ENCODE measurements at regions not wholly inside any gene's neighbourhood (a gene's known extent, or its start where the extent isn't known, plus 50 kb on each side); places are given as distances from the start of the nearest gene placed in this dataset.
A peak's percentile ranks its signal among the peaks of the same experiment; 100 is the strongest.

DNA sequence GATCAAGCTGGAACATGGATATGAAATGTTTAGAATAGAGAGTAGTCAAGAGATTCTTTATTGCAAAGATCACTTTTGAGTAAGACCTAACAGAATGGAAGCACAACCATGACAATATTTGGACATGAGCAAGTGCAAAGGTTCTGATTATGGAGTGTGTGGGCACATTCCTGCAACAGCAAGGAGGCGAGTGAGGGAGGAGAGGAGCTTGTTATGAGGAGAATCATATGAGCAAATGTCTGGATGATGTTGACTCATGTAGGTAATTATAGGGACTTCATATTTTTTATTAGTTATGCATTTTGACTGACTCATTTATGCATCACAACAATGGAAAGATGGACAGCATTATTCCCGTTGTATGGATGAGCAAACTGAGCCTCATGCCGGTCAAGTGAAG, 100.8 kb upstream of the SLC35B3 start:
- ChIA-PET POLR2A (ENCODE audit: low non-redundant PET) (no interaction called here), CTCF (no interaction called here)
- H3K27me3 ChIP-seq (replicated peaks; ENCODE audit: insufficient read depth, low read depth, low read length, poor library complexity): no peaks in the 10 kb centered on the region
- intact Hi-C loops (cut with micrococcal nuclease; ENCODE audit: unreplicated experiment): loop anchor here (5.0 to 10.0 kb wide), 2 partner anchors 879 to 1891 kb away; no protein-coding TSS in a partner anchor
- no peak overlapping the region for H3K4me3 ChIP-seq (ENCODE audit: low read depth, low read length, poor library complexity, severe bottlenecking)
- no TSS peak for BruUV-seq (replicated peaks)
- no peaks in the 10 kb centered on the region for H3K4me1 ChIP-seq (ENCODE audit: insufficient read depth, low read length, poor library complexity, severe bottlenecking)
- no peaks in the 10 kb centered on the region for H3K36me3 ChIP-seq (ENCODE audit: insufficient read depth, low read length, poor library complexity, severe bottlenecking)
- TF ChIP-seq, protein P1, sequence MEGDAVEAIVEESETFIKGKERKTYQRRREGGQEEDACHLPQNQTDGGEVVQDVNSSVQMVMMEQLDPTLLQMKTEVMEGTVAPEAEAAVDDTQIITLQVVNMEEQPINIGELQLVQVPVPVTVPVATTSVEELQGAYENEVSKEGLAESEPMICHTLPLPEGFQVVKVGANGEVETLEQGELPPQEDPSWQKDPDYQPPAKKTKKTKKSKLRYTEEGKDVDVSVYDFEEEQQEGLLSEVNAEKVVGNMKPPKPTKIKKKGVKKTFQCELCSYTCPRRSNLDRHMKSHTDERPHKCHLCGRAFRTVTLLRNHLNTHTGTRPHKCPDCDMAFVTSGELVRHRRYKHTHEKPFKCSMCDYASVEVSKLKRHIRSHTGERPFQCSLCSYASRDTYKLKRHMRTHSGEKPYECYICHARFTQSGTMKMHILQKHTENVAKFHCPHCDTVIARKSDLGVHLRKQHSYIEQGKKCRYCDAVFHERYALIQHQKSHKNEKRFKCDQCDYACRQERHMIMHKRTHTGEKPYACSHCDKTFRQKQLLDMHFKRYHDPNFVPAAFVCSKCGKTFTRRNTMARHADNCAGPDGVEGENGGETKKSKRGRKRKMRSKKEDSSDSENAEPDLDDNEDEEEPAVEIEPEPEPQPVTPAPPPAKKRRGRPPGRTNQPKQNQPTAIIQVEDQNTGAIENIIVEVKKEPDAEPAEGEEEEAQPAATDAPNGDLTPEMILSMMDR (conservative IDR thresholded peaks at IDR 0.05; ENCODE audit: low read depth, low read length): no peak
- TF ChIP-seq EZH2 (IDR thresholded peaks at IDR 0.05; ENCODE audit: borderline replicate concordance, low read depth, low read length, poor library complexity, severe bottlenecking): no peak
- peaks cover 8% of the 10 kb centered on the region for H3K9me3 ChIP-seq (ENCODE audit: low read depth, low read length, poor library complexity, severe bottlenecking)
- no peak for DNase-seq (ENCODE audit: low spot score)
- H3K27ac ChIP-seq (ENCODE audit: low read depth, low read length, poor library complexity, severe bottlenecking): no peak overlapping the region

DNA sequence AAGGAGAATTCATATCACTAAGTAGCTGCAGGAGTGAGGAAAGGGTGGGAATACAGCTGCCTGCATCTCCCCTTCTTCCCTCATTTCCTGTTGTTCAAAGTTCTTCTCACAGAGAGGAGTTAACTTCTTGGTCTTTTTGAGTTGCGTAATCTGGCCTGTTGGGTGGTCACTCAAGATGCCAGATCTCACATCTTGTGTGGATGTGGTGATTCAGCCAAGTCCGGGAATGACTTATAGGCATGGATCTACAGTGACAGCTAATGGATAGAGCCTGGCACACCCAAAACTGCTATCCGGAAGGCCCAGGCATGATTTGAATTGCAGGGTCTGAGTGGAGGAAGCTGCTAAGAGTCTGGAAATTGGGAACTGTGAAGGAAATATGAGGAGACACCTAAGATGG, 100.2 kb upstream of the SLC35B3 start:
- Histone ChIP-seq H3K4me1 (ENCODE audit: insufficient read depth, low read length, poor library complexity, severe bottlenecking) (no peaks in the 10 kb centered on the region), H3K4me3 (ENCODE audit: low read depth, low read length, poor library complexity, severe bottlenecking) (no peak overlapping the region), H3K27ac (ENCODE audit: low read depth, low read length, poor library complexity, severe bottlenecking) (no peak overlapping the region), H3K27me3 (replicated peaks; ENCODE audit: insufficient read depth, low read depth, low read length, poor library complexity) (no peaks in the 10 kb centered on the region), H3K9me3 (ENCODE audit: low read depth, low read length, poor library complexity, severe bottlenecking) (peaks cover 3% of the 10 kb centered on the region), H3K36me3 (ENCODE audit: insufficient read depth, low read length, poor library complexity, severe bottlenecking) (no peaks in the 10 kb centered on the region)
- ChIA-PET CTCF (no interaction called here), POLR2A (ENCODE audit: low non-redundant PET) (no interaction called here)
- no peak for DNase-seq (ENCODE audit: low spot score)
- no TSS peak for BruUV-seq (replicated peaks)
- no peak for TF ChIP-seq EZH2 (IDR thresholded peaks at IDR 0.05; ENCODE audit: borderline replicate concordance, low read depth, low read length, poor library complexity, severe bottlenecking)
- TF ChIP-seq, protein P1 (conservative IDR thresholded peaks at IDR 0.05; ENCODE audit: low read depth, low read length): no peak
- intact Hi-C loops (cut with micrococcal nuclease; ENCODE audit: unreplicated experiment): loop anchor here (5.0 to 10.0 kb wide), 2 partner anchors 879 to 1892 kb away; no protein-coding TSS in a partner anchor

DNA sequence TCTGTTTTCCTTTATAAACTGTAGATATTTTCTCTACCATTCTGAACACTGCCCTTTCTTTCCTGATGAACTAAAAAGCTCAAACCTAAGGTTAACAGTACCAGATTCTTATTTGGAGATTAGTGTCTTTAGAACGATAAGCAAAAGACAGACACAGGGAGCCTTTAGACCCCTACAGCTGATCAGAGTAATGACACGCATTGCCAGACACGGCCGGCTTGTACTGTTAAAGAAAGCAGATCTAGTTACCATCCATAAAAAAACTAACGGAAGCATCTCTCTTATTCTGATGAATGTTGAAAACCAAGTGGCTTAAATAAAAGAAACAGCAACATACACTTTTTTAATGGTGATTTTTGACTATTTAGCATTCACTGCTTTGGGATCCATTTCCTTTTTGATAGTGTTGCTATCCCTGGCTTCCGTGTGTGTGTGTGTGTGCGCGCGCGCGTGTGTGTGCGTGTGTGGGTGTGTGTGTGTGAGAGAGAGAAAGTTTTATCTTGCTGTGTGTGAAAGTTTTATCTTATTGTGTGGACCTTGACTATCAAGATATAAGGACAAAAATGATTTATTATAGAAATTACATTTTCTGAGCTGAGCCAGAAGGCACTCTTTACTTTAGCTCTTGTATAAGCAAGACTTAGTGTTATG, 95.6 kb upstream of the SLC35B3 start:
- no peak overlapping the region for H3K27ac ChIP-seq (ENCODE audit: low read depth, low read length, poor library complexity, severe bottlenecking)
- intact Hi-C loops (cut with micrococcal nuclease; ENCODE audit: unreplicated experiment): loop anchor here (10.0 kb wide), 1 partner anchor 884 kb away; no protein-coding TSS in a partner anchor
- H3K9me3 ChIP-seq (ENCODE audit: low read depth, low read length, poor library complexity, severe bottlenecking): no peaks in the 10 kb centered on the region
- no peaks in the 10 kb centered on the region for H3K27me3 ChIP-seq (replicated peaks; ENCODE audit: insufficient read depth, low read depth, low read length, poor library complexity)
- H3K36me3 ChIP-seq (ENCODE audit: insufficient read depth, low read length, poor library complexity, severe bottlenecking): no peaks in the 10 kb centered on the region
- BruUV-seq (replicated peaks): no TSS peak
- POLR2A ChIA-PET (ENCODE audit: low non-redundant PET): no interaction called here
- H3K4me1 ChIP-seq (ENCODE audit: insufficient read depth, low read length, poor library complexity, severe bottlenecking): peaks cover 5% of the 10 kb centered on the region
- DNase-seq (ENCODE audit: low spot score): peak; percentile 47
- TF ChIP-seq EZH2 (IDR thresholded peaks at IDR 0.05; ENCODE audit: borderline replicate concordance, low read depth, low read length, poor library complexity, severe bottlenecking): no peak
- TF ChIP-seq, protein P1 (conservative IDR thresholded peaks at IDR 0.05; ENCODE audit: low read depth, low read length): peak; percentile 35; the same call in 1 of the 2 replicates
- CTCF ChIA-PET: interaction anchor here (1.1 kb wide), 1 partner anchor 175 kb away, joined by 3 read pairs; no protein-coding TSS in a partner anchor
- no peak overlapping the region for H3K4me3 ChIP-seq (ENCODE audit: low read depth, low read length, poor library complexity, severe bottlenecking)

Measured in A673 (cell line).